Nephron progenitor cell (in vitro differentiated cells): ENCODE measurements at regions not wholly inside any gene's neighbourhood (a gene's known extent, or its start where the extent isn't known, plus 50 kb on each side); places are given as distances from the start of the nearest gene placed in this dataset.
A peak's percentile ranks its signal among the peaks of the same experiment; 100 is the strongest.

ENCODE experiments used
- DNase-seq: peaks from one replicate; pipeline ENCODE4 v3.0.0; 2021
- H3K27ac Mint-ChIP-seq: 2 replicates; pipeline ENCODE4 v1.8.0; 2021; ENCODE audit warnings: mild to moderate bottlenecking, moderate library complexity, mixed read lengths
- H3K27me3 Mint-ChIP-seq: 2 replicates; pipeline ENCODE4 v1.8.0; 2021; ENCODE audit warnings: mild to moderate bottlenecking, low read depth, mixed read lengths; ENCODE audit not compliant: poor library complexity
- H3K36me3 Mint-ChIP-seq: 2 replicates; pipeline ENCODE4 v1.8.0; 2021; ENCODE audit warnings: low read depth, mixed read lengths
- H3K4me1 Mint-ChIP-seq: 2 replicates; pipeline ENCODE4 v1.8.0; 2021; ENCODE audit warnings: mixed read lengths
- H3K4me3 Mint-ChIP-seq: 2 replicates; pipeline ENCODE4 v1.8.0; 2021; ENCODE audit warnings: mild to moderate bottlenecking, moderate library complexity, mixed read lengths
- H3K9me3 Mint-ChIP-seq: 2 replicates; pipeline ENCODE4 v1.8.0; 2021; ENCODE audit warnings: mild to moderate bottlenecking, moderate library complexity, mixed read lengths
- CTCF ChIP-seq: fragments of 200-600 bp; sonication (generic); IDR thresholded peaks from 2 replicates; pipeline ENCODE4 v1.5.0; 2021; ENCODE audit warnings: antibody characterized with exemption

DNA sequence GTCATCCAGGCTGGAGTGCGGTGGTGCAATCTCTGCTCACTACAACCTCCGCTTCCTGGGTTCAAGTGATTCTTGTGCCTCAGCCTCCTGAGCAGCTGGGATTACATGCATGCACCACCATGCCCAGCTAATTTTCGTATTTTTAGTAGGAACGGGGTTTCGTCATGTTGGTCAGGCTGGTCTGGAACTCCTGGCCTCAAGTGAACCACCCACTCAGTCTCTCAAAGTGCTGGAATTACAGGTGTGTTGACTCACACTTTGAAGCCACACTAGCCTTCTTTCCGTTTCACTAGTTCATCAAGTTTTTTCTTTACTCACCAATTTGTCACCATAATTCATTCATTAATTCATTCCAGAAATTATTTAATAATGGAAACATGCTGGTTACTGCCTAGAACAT, 298.4 kb upstream of the MTNR1B start:
- H3K4me3 Mint-ChIP-seq, result peak overlapping the region; percentile 29
- TF ChIP-seq CTCF, result no peak
- H3K27ac Mint-ChIP-seq, result peak overlapping the region; percentile 98
- peaks cover 20% of the 10 kb centered on the region for H3K36me3 Mint-ChIP-seq
- no peak for DNase-seq
- H3K27me3 Mint-ChIP-seq, result peaks cover 3% of the 10 kb centered on the region
- no peaks in the 10 kb centered on the region for H3K9me3 Mint-ChIP-seq
- H3K4me1 Mint-ChIP-seq, result peaks cover 66% of the 10 kb centered on the region

GRCh38 chr11:92675303-92675702, 294.1 kb upstream of the MTNR1B start:
- peaks cover 36% of the 10 kb centered on the region for H3K4me1 Mint-ChIP-seq

DNA sequence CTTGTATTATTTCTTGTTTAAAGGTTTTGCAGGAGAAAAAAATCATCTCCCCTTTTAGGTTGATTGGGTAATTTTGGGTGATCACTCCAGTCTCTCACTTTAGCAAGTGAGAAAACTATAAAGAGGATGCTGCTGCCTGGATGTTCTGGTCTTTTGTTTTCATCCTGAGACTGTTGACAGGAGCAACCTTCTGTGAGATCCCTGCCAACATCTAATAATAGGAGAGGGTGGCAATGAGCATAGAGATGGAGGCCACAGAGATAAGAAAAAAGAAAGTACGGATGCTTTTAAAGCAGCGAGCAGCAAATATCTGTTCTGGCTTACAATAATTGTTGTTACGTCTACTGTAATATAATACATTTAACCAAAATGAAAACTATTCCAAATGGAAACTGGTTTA, 293.6 kb upstream of the MTNR1B start:
- Mint-ChIP-seq H3K27ac (no peak overlapping the region), H3K4me3 (no peak overlapping the region), H3K27me3 (peaks cover 3% of the 10 kb centered on the region), H3K36me3 (peaks cover 48% of the 10 kb centered on the region), H3K4me1 (peaks cover 31% of the 10 kb centered on the region), H3K9me3 (peaks cover 42% of the 10 kb centered on the region)
- no peak for TF ChIP-seq CTCF
- DNase-seq, result no peak

More at GRCh38 chr11:92675303-92675702, 294.1 kb upstream of the MTNR1B start:
- Mint-ChIP-seq H3K4me3 (no peak overlapping the region), H3K36me3 (peaks cover 45% of the 10 kb centered on the region), H3K27me3 (peaks cover 3% of the 10 kb centered on the region), H3K27ac (peak overlapping the region; percentile 58), H3K9me3 (peaks cover 38% of the 10 kb centered on the region)
- DNase-seq, result no peak
- no peak for TF ChIP-seq CTCF

GRCh38 chr11:92678008-92678611, 291.3 kb upstream of the MTNR1B start:
- Mint-ChIP-seq H3K27me3 (no peaks in the 10 kb centered on the region), H3K36me3 (peaks cover 51% of the 10 kb centered on the region), H3K27ac (no peak overlapping the region), H3K9me3 (peaks cover 42% of the 10 kb centered on the region), H3K4me1 (peaks cover 35% of the 10 kb centered on the region), H3K4me3 (no peak overlapping the region)
- DNase-seq, result no peak
- TF ChIP-seq CTCF, result no peak

- no peak for TF ChIP-seq CTCF
- peaks cover 42% of the 10 kb centered on the region for H3K36me3 Mint-ChIP-seq
- H3K9me3 Mint-ChIP-seq, result peaks cover 39% of the 10 kb centered on the region
- peak overlapping the region; percentile 26 for H3K27ac Mint-ChIP-seq
- no peak for DNase-seq
- H3K4me3 Mint-ChIP-seq, result no peak overlapping the region
- H3K27me3 Mint-ChIP-seq, result no peaks in the 10 kb centered on the region
- peaks cover 19% of the 10 kb centered on the region for H3K4me1 Mint-ChIP-seq
Observed at GRCh38 chr11:92681586-92681985, 287.9 kb upstream of the MTNR1B start.

GRCh38 chr11:92682136-92682535, 287.3 kb upstream of the MTNR1B start:
- no peak overlapping the region for H3K4me3 Mint-ChIP-seq
- TF ChIP-seq CTCF, result no peak

More at GRCh38 chr11:92682136-92682535, 287.3 kb upstream of the MTNR1B start:
- peaks cover 37% of the 10 kb centered on the region for H3K36me3 Mint-ChIP-seq
- no peaks in the 10 kb centered on the region for H3K27me3 Mint-ChIP-seq
- peaks cover 33% of the 10 kb centered on the region for H3K9me3 Mint-ChIP-seq
- peaks cover 14% of the 10 kb centered on the region for H3K4me1 Mint-ChIP-seq
- H3K27ac Mint-ChIP-seq, result no peak overlapping the region
- no peak for DNase-seq
